GM12865 (cell line): ENCODE measurements at regions not wholly inside any gene's neighbourhood (a gene's known extent, or its start where the extent isn't known, plus 50 kb on each side); places are given as distances from the start of the nearest gene placed in this dataset.
A peak's percentile ranks its signal among the peaks of the same experiment; 100 is the strongest.

Experiments used
- DNase-seq: peaks from one replicate; pipeline ENCODE4 v3.0.0; 2010; ENCODE audit warnings: low read depth
- H3K4me3 ChIP-seq: 2 replicates; pipeline ENCODE4 v1.5.1; 2011; ENCODE audit warnings: mild to moderate bottlenecking, low read depth, low read length, control low read depth
- TF ChIP-seq, protein P1 (sequence below): IDR thresholded peaks from 2 replicates; pipeline ENCODE4 v1.5.1; 2011; ENCODE audit warnings: low read length, control low read depth, low read depth, inconsistent platforms; ENCODE audit not compliant: insufficient read depth; ENCODE audit errors: missing control alignments

DNA sequence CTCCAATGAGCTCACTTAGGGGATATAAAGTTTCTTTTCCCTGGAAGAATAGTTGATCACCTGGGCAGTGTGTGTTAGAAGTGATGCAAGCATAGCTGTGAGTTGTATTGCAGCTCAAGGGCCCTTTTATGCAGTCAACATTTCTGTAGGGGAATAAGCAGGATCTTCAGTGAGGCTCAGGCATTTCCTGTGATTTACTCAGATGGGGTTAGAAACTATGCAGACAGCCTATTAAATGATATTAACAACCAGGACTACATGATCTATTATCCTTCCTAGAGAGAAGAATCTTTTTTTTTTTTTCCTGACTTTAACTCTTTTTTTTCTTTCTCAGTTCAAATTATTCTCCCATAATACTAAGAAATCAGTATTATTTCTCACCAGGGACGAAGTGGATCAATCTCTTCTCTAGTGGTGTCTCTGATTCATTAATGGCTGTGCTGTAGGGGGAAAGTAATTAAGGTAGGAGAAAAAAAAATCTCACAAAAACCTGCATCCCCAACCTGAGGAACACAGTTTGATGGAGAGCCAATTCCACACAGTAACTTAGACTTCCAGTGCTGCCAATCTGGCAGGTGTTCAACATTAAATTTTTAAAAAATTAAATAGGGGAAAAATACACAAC, 126.4 kb upstream of the SLC10A2 start:
- no peak overlapping the region for H3K4me3 ChIP-seq
- TF ChIP-seq, protein P1, sequence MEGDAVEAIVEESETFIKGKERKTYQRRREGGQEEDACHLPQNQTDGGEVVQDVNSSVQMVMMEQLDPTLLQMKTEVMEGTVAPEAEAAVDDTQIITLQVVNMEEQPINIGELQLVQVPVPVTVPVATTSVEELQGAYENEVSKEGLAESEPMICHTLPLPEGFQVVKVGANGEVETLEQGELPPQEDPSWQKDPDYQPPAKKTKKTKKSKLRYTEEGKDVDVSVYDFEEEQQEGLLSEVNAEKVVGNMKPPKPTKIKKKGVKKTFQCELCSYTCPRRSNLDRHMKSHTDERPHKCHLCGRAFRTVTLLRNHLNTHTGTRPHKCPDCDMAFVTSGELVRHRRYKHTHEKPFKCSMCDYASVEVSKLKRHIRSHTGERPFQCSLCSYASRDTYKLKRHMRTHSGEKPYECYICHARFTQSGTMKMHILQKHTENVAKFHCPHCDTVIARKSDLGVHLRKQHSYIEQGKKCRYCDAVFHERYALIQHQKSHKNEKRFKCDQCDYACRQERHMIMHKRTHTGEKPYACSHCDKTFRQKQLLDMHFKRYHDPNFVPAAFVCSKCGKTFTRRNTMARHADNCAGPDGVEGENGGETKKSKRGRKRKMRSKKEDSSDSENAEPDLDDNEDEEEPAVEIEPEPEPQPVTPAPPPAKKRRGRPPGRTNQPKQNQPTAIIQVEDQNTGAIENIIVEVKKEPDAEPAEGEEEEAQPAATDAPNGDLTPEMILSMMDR, result no peak
- no peak for DNase-seq

DNA sequence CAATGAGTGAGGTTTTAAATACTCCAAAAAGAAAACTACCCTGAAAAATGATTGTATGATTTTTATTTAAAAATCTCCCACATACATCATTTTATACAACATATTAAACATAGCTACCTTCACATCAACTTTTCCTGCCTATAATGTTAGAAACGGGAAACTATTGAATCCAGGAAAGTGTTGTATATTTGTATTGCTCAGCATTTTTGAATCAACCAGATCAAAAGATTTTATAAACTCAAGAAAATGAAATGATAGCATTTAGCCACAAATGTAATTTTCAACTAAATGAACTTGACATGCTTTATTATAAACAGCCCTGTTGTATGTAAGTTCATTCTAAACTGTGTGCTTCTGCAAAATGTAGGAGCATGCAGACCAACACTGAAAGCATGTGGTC, 124.6 kb upstream of the SLC10A2 start:
- TF ChIP-seq, protein P1, result no peak
- no peak for DNase-seq
- no peak overlapping the region for H3K4me3 ChIP-seq

DNA sequence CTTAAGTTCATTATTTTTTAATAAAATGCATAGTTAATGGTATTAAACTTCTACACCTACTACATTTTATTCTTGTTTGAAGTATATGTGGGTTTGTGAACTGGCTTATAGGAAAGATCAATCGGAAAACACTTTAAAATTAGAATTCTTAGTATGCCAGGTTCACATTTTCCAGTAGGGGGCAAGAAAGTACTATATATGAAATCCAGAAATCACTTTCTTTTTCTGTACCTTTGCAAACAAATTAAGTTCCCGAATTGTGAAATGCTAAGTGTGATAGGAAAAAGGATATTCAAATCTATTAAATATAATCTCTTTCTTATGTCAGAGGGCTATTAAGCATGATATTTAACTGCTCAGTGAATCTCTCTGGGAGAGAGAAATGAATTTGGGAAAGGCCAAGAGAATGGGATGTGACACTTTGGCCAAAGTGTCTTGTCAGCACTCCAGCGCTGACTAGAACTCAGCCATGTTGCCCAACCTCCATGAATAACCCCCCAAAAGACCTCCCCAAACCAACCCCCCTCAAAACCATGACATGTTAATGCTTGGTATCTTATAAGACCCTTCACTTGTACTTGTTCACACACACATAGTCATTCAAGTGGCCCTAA, 122.6 kb upstream of the SLC10A2 start:
- TF ChIP-seq, protein P1, result peak; percentile 33
- DNase-seq, result peak; percentile 41
- H3K4me3 ChIP-seq, result no peak overlapping the region

- TF ChIP-seq, protein P1, result no peak
- no peak for DNase-seq
- no peak overlapping the region for H3K4me3 ChIP-seq
Measured at GRCh38 chr13:103187721-103188156, 121.5 kb upstream of the SLC10A2 start.

- no peak overlapping the region for H3K4me3 ChIP-seq
- peak; percentile 39 for DNase-seq
- TF ChIP-seq, protein P1, result no peak
Measured at GRCh38 chr13:103184413-103184812, 118.2 kb upstream of the SLC10A2 start.

DNA sequence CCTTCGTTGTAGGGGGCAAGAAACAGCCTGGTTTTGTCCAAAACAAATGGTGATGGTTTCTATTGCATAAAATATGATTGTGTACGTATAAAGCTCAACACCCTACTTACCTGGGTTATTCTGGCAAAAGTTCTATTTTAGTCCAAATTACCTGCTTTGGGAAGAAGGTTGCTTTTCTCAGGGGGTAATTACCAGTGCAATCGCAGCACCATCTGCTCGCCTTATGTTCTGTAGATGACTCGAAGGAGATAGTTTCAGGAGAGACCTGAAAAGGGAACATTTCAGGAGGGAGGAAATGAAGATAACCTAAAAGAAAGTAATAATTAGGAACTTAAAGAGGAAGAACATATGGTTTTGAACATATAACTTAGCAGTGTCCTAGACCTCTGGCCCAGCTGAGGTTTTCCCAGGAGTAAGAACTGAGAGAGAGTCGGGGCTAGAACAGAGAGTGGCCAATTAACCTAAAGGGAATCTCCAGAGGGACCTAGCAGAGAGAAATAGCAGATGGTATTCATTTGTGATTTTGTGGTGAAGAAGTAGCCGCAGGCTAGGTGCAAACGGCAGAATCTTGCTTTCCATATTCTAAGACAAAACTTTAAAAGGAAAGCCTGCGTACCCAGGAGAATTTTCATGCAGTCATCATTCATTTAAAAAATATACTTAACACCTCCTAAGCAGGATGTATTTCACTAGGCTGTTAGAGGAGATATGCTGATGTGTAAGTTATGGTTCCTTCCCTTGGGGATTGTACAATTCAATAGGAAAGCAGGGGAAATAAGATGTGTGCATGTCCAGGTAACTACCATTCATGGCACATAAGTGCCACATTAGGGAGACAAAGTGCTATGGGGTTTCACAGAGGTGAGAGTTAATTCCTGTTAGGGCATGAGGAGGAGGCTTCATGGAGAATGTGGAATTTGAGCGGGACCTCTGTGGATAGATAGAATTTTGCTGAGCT, 113.0 kb upstream of the SLC10A2 start:
- TF ChIP-seq, protein P1, result no peak
- H3K4me3 ChIP-seq, result no peak overlapping the region
- DNase-seq, result peak; percentile 47
